HAP-1 (cell line): ENCODE measurements at regions not wholly inside any gene's neighbourhood (a gene's known extent, or its start where the extent isn't known, plus 50 kb on each side); places are given as distances from the start of the nearest gene placed in this dataset.
"Not testable (repeated sequence)": the region's sequence is repeated elsewhere in the genome, so short reads cannot be mapped to it uniquely, and the experiment has no call there.

Experiments used
- DNase-seq, 2 experiments: peaks; one replicate each; pipeline ENCODE4 v3.0.0-alpha.2; 2016 to 2020; ENCODE audit warnings: low spot score in 2 of 2
- H3K27me3 ChIP-seq: fragments of 250-450 bp; sonication (Bioruptor Pico); 2 replicates; pipeline ENCODE4 v1.5.1; 2020; ENCODE audit warnings: low read depth, mild to moderate bottlenecking, moderate library complexity
- H3K36me3 ChIP-seq: fragments of 250-450 bp; sonication (Bioruptor Pico); replicated peaks from 2 replicates; pipeline ENCODE4 v1.5.1; 2020; ENCODE audit warnings: mild to moderate bottlenecking
- H3K4me1 ChIP-seq: fragments of 250-450 bp; sonication (Bioruptor Pico); 2 replicates; pipeline ENCODE4 v1.5.1; 2020; ENCODE audit warnings: mild to moderate bottlenecking
- H3K4me3 ChIP-seq: fragments of 250-450 bp; sonication (Bioruptor Pico); 2 replicates; pipeline ENCODE4 v1.5.1; 2020; ENCODE audit warnings: mild to moderate bottlenecking, moderate library complexity
- H3K9me3 ChIP-seq: fragments of 250-450 bp; sonication (Bioruptor Pico); 2 replicates; pipeline ENCODE4 v1.5.1; 2020; ENCODE audit warnings: mild to moderate bottlenecking, moderate library complexity
- in situ Hi-C: fragments of 300-500 bp; cut with MboI; formaldehyde crosslinking; loops from 3 replicates; pipeline ENCODE4 v1.14.3; 2020; ENCODE audit warnings: low sequenced_read_pairs, inconsistent platforms, mixed read lengths

DNA sequence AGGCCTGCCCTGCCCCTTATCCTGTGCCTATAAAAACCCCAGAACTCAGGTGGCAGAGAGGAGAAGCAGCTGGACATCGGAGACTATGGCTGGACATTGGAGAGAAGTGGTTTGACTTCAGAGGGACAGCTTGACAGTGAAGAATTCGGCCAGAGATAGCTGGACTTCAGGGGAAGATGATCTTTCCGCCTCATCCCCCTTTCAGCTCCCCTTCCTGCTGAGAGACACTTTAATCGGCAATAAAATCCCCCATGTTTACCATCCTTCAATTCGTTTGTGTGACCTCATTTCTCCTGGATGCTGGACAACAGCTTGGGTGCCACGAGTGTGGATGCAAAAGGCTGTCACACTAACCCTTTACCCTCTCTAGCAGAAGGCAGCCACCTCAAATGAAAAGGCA lies 134.1 kb upstream of the TUT7 start:
- Histone ChIP-seq H3K36me3 (no peaks in the 10 kb centered on the region), H3K4me1 (no peaks in the 10 kb centered on the region), H3K27me3 (no peaks in the 10 kb centered on the region), H3K4me3 (no peak overlapping the region), H3K9me3 (no peaks in the 10 kb centered on the region)
- no peak for DNase-seq
- in situ Hi-C loops = loop anchor here (25.0 kb wide), 1 partner anchor 849 kb away; no protein-coding TSS in a partner anchor

DNA sequence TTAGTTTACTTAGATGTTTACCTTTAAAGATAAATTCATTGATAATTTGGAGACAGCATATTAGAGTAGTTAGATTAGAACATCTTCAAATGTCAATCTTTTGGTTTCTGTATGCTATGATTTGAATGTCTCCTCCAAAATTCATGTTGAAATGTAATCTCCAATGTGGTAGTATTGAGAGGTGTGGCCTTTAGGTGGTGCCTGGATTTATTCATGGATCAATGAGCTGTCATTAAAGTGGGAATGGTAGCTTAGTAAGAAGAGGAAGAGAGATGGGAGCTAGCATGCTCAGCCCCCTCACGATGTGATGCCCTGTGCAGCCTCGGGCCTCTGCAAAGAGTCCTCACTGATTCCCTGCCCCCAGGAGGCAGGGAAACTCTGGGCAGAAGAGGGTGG lies 133.6 kb upstream of the TUT7 start:
- H3K9me3 ChIP-seq = no peaks in the 10 kb centered on the region
- in situ Hi-C loops = loop anchor here (25.0 kb wide), 1 partner anchor 849 kb away; no protein-coding TSS in a partner anchor
- H3K36me3 ChIP-seq = no peaks in the 10 kb centered on the region
- H3K4me1 ChIP-seq = no peaks in the 10 kb centered on the region
- no peak overlapping the region for H3K4me3 ChIP-seq
- no peaks in the 10 kb centered on the region for H3K27me3 ChIP-seq
- DNase-seq = no peak

DNA sequence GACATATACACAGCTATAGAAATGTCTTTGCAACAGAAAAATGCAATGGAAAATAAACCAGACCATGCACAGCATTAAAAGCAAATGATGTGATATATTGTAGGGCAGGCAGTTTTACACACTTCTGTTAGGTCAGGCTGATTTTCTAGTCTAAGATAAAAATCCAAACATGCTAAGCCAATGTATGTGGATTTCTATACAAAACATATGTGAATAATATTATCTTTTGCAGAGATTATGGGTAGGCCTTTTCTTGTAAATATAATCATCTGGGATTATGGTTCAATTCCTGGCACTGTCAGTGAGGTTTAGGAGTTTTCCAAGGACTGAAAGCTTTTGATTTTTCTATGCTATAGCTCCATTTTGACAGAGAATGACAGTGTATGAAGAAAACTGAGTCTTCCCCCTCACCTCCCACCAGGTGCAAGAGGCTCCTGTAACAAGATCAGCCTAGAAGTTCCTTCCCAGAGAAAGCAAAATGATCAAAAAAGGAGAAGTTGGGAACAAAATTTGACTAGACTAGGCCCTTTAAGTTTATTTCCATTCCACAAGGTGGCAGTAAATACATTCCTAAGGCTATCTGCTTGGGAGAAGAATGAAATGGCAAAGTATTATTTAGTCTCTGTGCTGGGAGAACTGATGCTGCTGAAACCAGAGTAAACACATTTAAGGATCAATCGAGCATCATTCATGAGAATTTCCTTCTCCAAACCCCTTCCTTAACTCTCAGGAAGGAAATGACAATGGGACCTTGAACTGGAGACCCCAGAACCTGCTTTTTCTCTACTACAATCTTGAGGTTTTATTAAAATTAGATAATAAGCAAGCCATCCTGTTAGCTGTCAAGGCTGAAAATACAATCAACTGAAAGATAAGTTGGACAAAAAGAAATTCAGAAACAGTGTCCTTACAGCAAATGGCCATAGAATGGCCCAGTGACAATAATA lies 133.0 kb upstream of the TUT7 start:
- no peak overlapping the region for H3K4me3 ChIP-seq
- H3K27me3 ChIP-seq = no peaks in the 10 kb centered on the region
- H3K9me3 ChIP-seq = no peaks in the 10 kb centered on the region
- no peaks in the 10 kb centered on the region for H3K4me1 ChIP-seq
- H3K36me3 ChIP-seq = no peaks in the 10 kb centered on the region
- DNase-seq = peak in 1 of 2 experiments; percentile 30
- in situ Hi-C loops = loop anchor here (25.0 kb wide), 1 partner anchor 850 kb away; no protein-coding TSS in a partner anchor

DNA sequence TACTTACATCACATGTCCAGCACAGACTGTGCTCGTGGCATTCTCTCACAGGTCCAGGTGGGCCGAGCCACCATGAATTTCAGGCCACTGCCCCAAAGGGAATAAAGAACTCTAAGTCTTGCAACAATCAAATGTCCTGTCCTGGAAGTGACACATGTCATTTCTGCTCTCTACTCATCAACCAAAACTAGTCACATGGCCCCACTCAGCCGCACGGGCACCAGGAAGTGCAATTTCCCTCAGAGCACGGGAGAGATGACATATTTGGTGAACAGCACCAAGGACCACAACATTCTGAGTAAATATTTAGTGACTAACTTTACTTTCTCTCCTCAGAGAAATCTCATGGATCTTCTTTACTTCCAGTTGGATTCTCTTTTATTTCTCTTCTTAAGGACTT lies 131.1 kb upstream of the TUT7 start:
- Histone ChIP-seq H3K36me3 (no peaks in the 10 kb centered on the region), H3K27me3 (no peaks in the 10 kb centered on the region), H3K9me3 (no peaks in the 10 kb centered on the region), H3K4me3 (no peak overlapping the region), H3K4me1 (no peaks in the 10 kb centered on the region)
- in situ Hi-C loops = loop anchor here (25.0 kb wide), 1 partner anchor 852 kb away; no protein-coding TSS in a partner anchor
- no peak for DNase-seq

DNA sequence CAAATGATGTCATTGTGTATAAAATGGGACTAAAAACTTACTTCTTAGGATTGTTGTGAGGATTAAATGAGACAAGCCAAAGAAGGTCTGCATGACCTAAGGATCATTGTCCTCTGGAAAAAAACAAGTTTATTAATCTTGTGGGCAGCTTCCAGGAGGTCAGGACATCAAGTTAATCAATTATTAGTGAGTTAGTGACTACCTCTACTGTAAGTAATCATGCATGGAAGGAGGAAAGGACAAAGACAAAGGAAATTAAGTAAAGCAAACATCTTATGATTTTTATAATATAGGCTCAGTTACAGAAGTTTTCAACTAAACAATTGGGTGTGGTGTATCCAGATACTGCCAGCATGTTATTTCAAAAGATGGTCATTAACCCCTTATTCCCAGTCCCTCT lies 129.3 kb upstream of the TUT7 start:
- Histone ChIP-seq H3K9me3 (no peaks in the 10 kb centered on the region), H3K27me3 (no peaks in the 10 kb centered on the region), H3K4me1 (no peaks in the 10 kb centered on the region), H3K4me3 (no peak overlapping the region), H3K36me3 (no peaks in the 10 kb centered on the region)
- in situ Hi-C loops = loop anchor here (25.0 kb wide), 1 partner anchor 854 kb away; no protein-coding TSS in a partner anchor
- DNase-seq = no peak

DNA sequence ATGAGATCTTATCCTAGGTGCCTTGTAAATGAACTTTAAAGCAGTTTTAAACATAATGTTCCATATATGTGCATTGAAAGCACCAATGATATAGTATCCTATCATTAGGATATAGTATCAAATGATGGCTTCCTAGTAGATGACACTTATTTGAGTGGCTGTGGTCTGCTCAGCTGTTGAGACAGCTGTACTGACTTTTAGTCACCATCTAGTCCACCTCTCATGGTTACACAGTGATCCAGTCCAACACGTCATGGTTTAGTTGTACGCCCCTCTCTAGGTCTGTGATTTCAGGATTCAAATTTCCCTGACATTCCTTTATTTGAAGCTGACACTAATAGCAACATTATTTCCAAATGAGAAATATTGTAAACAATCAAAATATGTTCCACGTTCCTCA lies 127.3 kb upstream of the TUT7 start:
- H3K9me3 ChIP-seq = no peaks in the 10 kb centered on the region
- H3K4me1 ChIP-seq = no peaks in the 10 kb centered on the region
- no peaks in the 10 kb centered on the region for H3K27me3 ChIP-seq
- DNase-seq = no peak
- in situ Hi-C loops = loop anchor here (25.0 kb wide), 1 partner anchor 856 kb away; no protein-coding TSS in a partner anchor
- H3K36me3 ChIP-seq = no peaks in the 10 kb centered on the region
- H3K4me3 ChIP-seq = no peak overlapping the region

DNA sequence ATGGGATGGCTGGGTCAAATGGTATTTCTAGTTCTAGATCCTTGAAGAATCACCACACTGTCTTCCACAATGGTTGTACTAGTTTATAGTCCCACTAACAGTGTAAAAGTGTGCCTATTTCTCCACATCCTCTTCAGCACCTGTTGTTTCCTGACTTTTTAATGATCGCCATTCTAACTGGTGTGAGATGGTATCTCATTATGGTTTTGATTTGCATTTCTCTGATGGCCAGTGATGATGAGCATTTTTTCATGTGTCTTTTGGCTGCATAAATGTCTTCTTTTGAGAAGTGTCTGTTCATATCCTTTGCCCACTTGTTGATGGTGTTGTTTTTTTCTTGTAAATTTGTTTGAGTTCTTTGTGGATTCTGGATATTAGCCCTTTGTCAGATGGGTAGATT lies 121.0 kb upstream of the TUT7 start:
- not testable (repeated sequence) for H3K9me3 ChIP-seq, H3K4me3 ChIP-seq, H3K4me1 ChIP-seq, DNase-seq, H3K27me3 ChIP-seq, H3K36me3 ChIP-seq
- in situ Hi-C loops = loop anchor here (25.0 kb wide), 1 partner anchor 862 kb away; no protein-coding TSS in a partner anchor

DNA sequence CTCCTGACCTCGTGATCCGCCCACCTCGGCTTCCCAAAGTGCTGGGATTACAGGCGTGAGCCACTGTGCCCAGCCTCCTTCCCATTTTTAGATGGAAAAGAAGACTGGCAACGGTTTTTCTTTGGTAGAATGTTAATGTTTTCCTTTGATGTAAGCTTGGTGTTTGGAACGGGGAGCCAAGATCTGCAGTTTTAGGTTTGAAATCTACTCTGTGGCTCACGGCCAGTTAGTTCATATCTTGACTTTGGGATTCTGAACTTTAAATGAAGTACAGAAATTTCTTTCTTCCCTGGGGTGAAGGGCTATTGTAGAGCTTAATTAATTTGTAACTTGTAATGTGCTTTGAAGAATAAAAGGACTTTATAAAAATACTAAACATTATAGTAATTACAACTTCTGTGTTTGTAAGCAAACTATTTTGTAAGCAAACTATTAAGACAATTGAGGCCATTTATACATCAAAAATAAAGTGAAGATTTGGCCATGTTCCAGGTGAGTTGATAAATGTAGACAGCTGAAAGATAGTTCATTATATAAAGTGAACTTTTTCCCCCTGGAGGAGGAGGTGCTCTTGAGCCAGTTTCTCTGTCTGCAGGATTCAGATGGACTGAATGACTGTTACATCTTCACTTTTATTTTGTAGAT lies 117.1 kb upstream of the TUT7 start:
- DNase-seq = no peak
- Histone ChIP-seq H3K27me3 (0 out of 2 replicates have a peak, but pooled peaks cover 3% of the 10 kb centered on the region), H3K9me3 (no peaks in the 10 kb centered on the region), H3K36me3 (no peaks in the 10 kb centered on the region), H3K4me3 (no peak overlapping the region), H3K4me1 (no peaks in the 10 kb centered on the region)
- in situ Hi-C loops = no loop called here

DNA sequence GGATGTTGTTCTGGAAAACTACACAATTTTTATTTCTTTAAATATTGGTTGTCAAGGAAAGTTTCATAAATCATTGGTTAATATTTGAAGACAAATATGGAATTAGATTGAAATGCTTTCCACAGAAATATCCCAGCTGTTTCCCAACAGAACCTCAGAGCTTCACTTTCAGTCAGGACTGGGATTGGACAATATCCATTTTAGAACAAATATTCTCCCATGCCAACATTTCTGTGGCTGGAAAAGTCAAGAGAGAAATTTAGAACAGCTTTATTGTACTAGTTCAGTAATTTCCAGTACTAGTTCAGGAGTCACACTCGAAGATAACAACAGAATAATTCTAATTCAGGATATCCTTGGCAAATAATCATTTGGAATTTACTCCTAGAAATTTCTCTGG lies 116.1 kb upstream of the TUT7 start:
- 0 out of 2 replicates have a peak, but pooled peaks cover 3% of the 10 kb centered on the region for H3K27me3 ChIP-seq
- no peaks in the 10 kb centered on the region for H3K4me1 ChIP-seq
- no peaks in the 10 kb centered on the region for H3K36me3 ChIP-seq
- in situ Hi-C loops = no loop called here
- H3K9me3 ChIP-seq = no peaks in the 10 kb centered on the region
- DNase-seq = no peak
- no peak overlapping the region for H3K4me3 ChIP-seq

DNA sequence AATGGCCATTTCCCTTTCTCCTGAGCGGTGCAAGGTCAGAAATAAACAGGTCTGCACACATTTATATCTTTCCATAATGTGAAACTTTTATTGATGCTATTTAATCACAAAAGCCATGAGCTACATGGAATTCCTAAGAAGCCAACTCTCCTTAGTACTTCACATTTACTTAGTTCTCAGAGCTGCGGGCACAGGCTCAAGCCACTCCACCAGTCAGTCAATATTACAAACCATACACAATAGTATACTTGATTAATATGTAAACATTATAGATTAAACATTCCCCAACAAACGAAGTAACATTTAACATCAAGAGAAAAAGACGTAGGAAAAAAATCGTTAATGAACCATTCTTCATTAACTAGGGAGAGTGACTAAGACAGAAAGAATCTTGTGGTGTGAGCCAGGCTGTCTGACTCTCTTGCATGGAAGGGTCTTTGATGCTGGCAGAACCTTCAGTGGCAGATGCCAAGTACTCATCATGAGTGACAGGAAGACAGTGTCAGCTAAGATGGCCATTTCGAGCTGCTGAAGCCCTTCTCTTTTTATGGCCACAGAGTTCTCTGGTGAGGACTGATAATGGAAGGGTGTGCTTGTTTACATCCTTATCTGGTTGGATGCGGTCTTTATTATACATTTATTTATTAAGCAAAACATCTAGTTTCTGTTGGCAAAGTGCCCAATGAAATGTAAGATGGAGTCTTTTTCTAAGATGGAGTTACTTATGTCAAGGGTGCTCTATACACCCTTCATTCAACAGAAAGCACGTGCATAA lies 115.5 kb upstream of the TUT7 start:
- H3K27me3 ChIP-seq = 0 out of 2 replicates have a peak, but pooled peaks cover 3% of the 10 kb centered on the region
- no peaks in the 10 kb centered on the region for H3K9me3 ChIP-seq
- in situ Hi-C loops = no loop called here
- H3K36me3 ChIP-seq = no peaks in the 10 kb centered on the region
- no peak overlapping the region for H3K4me3 ChIP-seq
- no peak for DNase-seq
- no peaks in the 10 kb centered on the region for H3K4me1 ChIP-seq

DNA sequence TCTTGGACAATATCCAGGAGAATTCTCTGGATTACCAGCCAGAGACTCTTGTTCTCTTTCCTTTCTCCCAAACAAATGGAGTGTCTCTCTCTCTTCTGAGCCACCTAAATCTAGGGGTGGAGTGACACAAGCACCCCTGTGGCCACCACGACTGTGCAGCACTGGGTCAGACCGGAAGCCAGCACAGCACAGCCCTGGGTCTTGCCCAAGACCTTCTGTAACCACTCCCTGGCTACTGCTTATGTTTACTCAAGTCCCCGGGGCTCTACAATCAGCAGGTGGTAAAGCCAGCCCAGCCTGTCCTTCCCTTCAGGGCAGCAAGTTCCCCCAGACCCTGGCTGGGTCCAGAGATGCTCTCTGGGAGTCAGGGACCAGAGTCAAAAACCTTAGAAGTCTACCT lies 110.0 kb upstream of the TUT7 start:
- in situ Hi-C loops = no loop called here
- H3K9me3 ChIP-seq = no peaks in the 10 kb centered on the region
- H3K4me1 ChIP-seq = no peaks in the 10 kb centered on the region
- 0 out of 2 replicates have a peak, but pooled peaks cover 2% of the 10 kb centered on the region for H3K27me3 ChIP-seq
- no peak for DNase-seq
- H3K4me3 ChIP-seq = no peak overlapping the region
- no peaks in the 10 kb centered on the region for H3K36me3 ChIP-seq

DNA sequence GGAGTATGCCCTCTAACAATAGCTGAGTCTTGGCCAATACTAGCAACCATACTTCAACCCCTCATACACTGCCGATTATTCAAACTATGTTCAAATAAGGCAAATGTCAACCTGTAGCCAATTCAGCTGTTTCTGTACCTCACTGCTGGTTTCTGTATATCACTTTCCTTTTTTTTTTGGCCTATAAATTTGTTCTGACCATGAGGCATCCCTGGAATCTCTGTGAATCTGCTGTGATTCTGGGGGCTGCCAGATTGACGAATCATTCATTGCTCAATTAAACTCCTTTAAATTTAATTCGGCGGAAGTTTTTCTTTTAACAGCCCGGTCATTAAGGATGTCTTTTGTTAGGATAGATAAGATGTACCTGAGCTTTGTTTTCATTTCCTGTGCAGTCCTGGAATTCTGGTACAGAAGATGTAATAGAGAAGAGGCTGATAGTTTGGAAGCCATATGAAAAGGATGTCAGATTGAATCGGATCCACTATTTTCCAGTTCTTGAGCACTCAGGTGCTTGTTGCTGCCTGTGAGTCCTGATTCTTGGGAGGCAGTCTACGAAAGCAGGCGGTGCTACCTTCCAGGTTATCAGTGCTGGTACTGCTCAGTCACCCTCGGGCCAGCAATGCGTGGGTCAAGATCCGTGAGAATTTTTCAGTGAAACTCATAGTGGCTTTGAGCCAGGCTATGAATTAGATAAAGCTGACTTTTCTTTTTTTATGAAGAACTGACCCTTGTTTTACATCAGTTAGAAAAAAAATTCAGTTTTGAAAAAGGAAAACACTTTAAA lies 106.2 kb upstream of the TUT7 start:
- no peak for DNase-seq
- no peaks in the 10 kb centered on the region for H3K4me1 ChIP-seq
- no peaks in the 10 kb centered on the region for H3K36me3 ChIP-seq
- H3K27me3 ChIP-seq = no peaks in the 10 kb centered on the region
- no peak overlapping the region for H3K4me3 ChIP-seq
- no peaks in the 10 kb centered on the region for H3K9me3 ChIP-seq
- in situ Hi-C loops = no loop called here
